ENCODE measurements at regions not wholly inside any gene's neighbourhood (a gene's known extent, or its start where the extent isn't known, plus 50 kb on each side); places are given as distances from the start of the nearest gene placed in this dataset.

DNA sequence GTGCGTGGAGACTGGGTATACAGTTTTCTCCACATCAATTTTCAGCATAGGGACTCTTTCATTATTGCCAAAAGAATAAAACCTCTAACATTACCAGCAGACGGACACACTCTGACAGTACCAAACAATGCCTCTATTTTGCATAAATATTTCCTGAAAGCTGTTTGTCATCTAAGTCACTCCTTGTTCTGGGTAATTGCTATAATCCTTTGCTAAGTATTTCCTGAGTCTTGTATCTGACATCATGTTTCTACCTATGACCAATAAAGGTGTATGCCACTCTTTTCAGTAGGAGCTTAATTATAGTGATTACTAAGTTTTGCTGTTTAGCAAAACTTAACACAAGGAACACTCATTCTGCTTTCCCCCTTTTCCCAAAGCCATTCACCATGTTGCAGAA is 886.5 kb downstream of the SLITRK6 start:
- H3K4me3 ChIP-seq (ENCODE audit: low read length in 2 of 2): no peak overlapping the region
- DNase-seq (ENCODE audit: low read depth in 6 of 9, low spot score in 9 of 9): no peak
- no peaks in the 10 kb centered on the region for H3K36me3 ChIP-seq (ENCODE audit: control insufficient read depth in 2 of 2, insufficient read depth in 2 of 2, low read length in 1 of 2)
- no peaks in the 10 kb centered on the region for H3K9me3 ChIP-seq (ENCODE audit: control insufficient read depth in 2 of 2, insufficient read depth in 1 of 2, low read length in 1 of 2)
- H3K4me1 ChIP-seq (ENCODE audit: control insufficient read depth in 2 of 2, insufficient read depth in 2 of 2, low read length in 2 of 2): no peaks in the 10 kb centered on the region
- no peak overlapping the region for H3K27ac ChIP-seq (ENCODE audit: low read depth in 1 of 2, low read length in 1 of 2)
- no peaks in the 10 kb centered on the region for H3K27me3 ChIP-seq (ENCODE audit: control insufficient read depth in 2 of 2, insufficient read depth in 1 of 2, low read length in 1 of 2)
- WGBS: 98% methylated on average over 2 of the region's 2 CpGs

DNA sequence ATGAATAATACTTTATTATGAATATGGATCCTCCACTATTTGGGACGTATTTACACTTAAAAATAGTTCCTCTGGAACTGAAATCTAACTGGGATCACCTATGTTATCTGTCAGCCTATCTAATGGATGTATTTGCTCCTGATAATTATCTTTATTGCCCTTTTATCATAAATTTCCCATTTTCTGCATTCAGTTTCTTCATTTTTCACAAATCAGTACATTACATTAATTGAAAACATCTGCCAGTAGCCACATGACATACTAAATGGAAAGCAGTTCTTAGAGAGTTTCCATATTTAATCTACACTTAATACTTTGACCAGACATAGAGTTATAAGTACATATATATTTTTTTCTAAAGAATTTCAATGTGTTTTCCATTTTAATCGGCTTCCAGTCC is 888.8 kb downstream of the SLITRK6 start:
- 94% methylated on average over 2 of the region's 2 CpGs for WGBS
- Histone ChIP-seq H3K36me3 (ENCODE audit: control insufficient read depth in 2 of 2, insufficient read depth in 2 of 2, low read length in 1 of 2) (no peaks in the 10 kb centered on the region), H3K4me1 (ENCODE audit: control insufficient read depth in 2 of 2, insufficient read depth in 2 of 2, low read length in 2 of 2) (no peaks in the 10 kb centered on the region), H3K4me3 (ENCODE audit: low read length in 2 of 2) (no peak overlapping the region), H3K27me3 (ENCODE audit: control insufficient read depth in 2 of 2, insufficient read depth in 1 of 2, low read length in 1 of 2) (no peaks in the 10 kb centered on the region), H3K27ac (ENCODE audit: low read depth in 1 of 2, low read length in 1 of 2) (no peak overlapping the region), H3K9me3 (ENCODE audit: control insufficient read depth in 2 of 2, insufficient read depth in 1 of 2, low read length in 1 of 2) (no peaks in the 10 kb centered on the region)
- DNase-seq (ENCODE audit: low read depth in 6 of 9, low spot score in 9 of 9): no peak

DNA sequence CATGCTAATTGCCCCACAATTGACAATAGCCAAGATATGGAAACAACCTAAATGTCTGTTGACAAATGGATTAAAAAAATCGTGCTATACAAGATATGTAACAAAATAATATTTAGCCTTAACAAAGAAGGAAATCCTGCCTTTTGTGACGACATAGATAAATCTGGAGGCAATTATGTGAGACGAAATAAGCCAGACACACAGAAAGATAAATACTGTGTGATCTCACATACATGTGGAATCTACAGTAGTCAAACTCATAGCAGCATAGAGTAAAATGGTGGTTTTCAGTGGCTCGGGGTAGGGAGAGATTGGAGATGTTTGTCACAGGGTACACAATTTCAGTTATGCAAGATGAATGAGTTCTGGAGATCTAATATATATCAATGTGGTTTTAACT is 895.8 kb downstream of the SLITRK6 start:
- no peak overlapping the region for H3K4me3 ChIP-seq (ENCODE audit: low read length in 2 of 2)
- H3K36me3 ChIP-seq (ENCODE audit: control insufficient read depth in 2 of 2, insufficient read depth in 2 of 2, low read length in 1 of 2): no peaks in the 10 kb centered on the region
- H3K27ac ChIP-seq (ENCODE audit: low read depth in 1 of 2, low read length in 1 of 2): no peak overlapping the region
- DNase-seq (ENCODE audit: low read depth in 6 of 9, low spot score in 9 of 9): no peak
- H3K9me3 ChIP-seq (ENCODE audit: control insufficient read depth in 2 of 2, insufficient read depth in 1 of 2, low read length in 1 of 2): no peaks in the 10 kb centered on the region
- H3K4me1 ChIP-seq (ENCODE audit: control insufficient read depth in 2 of 2, insufficient read depth in 2 of 2, low read length in 2 of 2): no peaks in the 10 kb centered on the region
- 70% methylated on average over 4 of the region's 4 CpGs for WGBS
- no peaks in the 10 kb centered on the region for H3K27me3 ChIP-seq (ENCODE audit: control insufficient read depth in 2 of 2, insufficient read depth in 1 of 2, low read length in 1 of 2)

DNA sequence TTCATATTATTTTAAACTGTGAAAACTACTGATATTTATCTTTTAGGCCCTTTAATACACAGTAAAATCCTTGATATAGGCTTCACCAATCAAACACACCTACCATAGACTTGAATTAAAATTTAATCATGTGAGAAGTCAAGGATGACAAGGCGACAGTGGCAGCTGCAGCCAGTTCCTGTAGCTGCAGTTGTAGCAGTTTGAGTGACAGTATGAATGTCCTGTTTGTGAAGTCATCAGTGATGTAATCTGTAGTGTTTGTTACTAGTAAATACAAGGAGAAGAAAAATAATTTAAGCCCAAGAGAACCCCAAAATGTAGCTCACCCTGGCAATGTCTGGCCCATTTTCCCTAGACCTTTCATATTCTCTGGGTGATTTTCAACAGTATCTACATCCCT is 897.0 kb downstream of the SLITRK6 start:
- Histone ChIP-seq H3K27me3 (ENCODE audit: control insufficient read depth in 2 of 2, insufficient read depth in 1 of 2, low read length in 1 of 2) (no peaks in the 10 kb centered on the region), H3K36me3 (ENCODE audit: control insufficient read depth in 2 of 2, insufficient read depth in 2 of 2, low read length in 1 of 2) (no peaks in the 10 kb centered on the region), H3K9me3 (ENCODE audit: control insufficient read depth in 2 of 2, insufficient read depth in 1 of 2, low read length in 1 of 2) (no peaks in the 10 kb centered on the region), H3K4me3 (ENCODE audit: low read length in 2 of 2) (no peak overlapping the region), H3K27ac (ENCODE audit: low read depth in 1 of 2, low read length in 1 of 2) (no peak overlapping the region), H3K4me1 (ENCODE audit: control insufficient read depth in 2 of 2, insufficient read depth in 2 of 2, low read length in 2 of 2) (no peaks in the 10 kb centered on the region)
- DNase-seq (ENCODE audit: low read depth in 6 of 9, low spot score in 9 of 9): no peak
- 84% methylated on average over 1 of the region's 1 CpG for WGBS

DNA sequence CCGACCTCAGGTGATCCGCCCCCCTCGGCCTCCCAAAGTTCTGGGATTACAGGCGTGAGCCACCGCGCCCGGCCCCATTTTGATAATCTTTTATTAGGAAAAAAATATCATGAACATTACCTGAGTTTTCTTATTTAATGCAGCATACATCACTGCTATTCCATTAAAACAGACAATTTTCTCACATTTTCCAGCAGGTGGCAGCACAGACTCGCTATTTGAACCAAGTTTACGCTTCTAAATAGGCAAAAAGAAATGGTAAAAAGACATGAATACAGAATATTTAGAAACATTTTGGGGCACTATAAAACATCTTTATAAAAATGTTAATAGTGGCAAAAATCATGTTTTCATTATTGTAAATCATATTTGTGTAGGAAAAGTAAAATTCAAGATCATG is 903.1 kb downstream of the SLITRK6 start:
- H3K27ac ChIP-seq (ENCODE audit: low read depth in 1 of 2, low read length in 1 of 2): no peak overlapping the region
- DNase-seq (ENCODE audit: low read depth in 6 of 9, low spot score in 9 of 9): peak; percentile 2 to 68 (median 36)
- no peaks in the 10 kb centered on the region for H3K27me3 ChIP-seq (ENCODE audit: control insufficient read depth in 2 of 2, insufficient read depth in 1 of 2, low read length in 1 of 2)
- H3K9me3 ChIP-seq (ENCODE audit: control insufficient read depth in 2 of 2, insufficient read depth in 1 of 2, low read length in 1 of 2): no peaks in the 10 kb centered on the region
- no peak overlapping the region for H3K4me3 ChIP-seq (ENCODE audit: low read length in 2 of 2)
- no peaks in the 10 kb centered on the region for H3K4me1 ChIP-seq (ENCODE audit: control insufficient read depth in 2 of 2, insufficient read depth in 2 of 2, low read length in 2 of 2)
- WGBS: 34% methylated on average over 9 of the region's 9 CpGs
- no peaks in the 10 kb centered on the region for H3K36me3 ChIP-seq (ENCODE audit: control insufficient read depth in 2 of 2, insufficient read depth in 2 of 2, low read length in 1 of 2)

DNA sequence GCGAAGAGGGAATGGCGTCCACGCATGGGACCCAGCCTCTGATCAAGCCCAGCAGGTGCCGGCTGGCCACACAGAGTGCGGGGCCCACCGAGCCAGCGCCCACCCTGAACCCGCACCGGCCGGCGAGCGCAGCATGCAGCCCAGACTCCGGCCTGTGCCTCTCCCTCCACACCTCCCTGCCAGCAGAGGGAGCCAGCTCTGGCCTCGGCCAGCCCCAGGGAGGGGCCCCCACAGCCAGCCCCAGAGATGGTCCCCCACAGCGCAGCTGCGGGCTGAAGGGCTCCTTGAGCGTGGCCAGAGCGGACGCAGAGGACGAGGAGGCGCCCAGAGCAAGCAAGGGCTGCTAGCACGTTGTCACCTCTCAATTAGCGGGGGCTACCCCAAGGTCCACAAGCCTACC is 904.5 kb downstream of the SLITRK6 start:
- no peak for DNase-seq (ENCODE audit: low read depth in 6 of 9, low spot score in 9 of 9)
- H3K27me3 ChIP-seq (ENCODE audit: control insufficient read depth in 2 of 2, insufficient read depth in 1 of 2, low read length in 1 of 2): no peaks in the 10 kb centered on the region
- H3K27ac ChIP-seq (ENCODE audit: low read depth in 1 of 2, low read length in 1 of 2): no peak overlapping the region
- no peaks in the 10 kb centered on the region for H3K9me3 ChIP-seq (ENCODE audit: control insufficient read depth in 2 of 2, insufficient read depth in 1 of 2, low read length in 1 of 2)
- no peaks in the 10 kb centered on the region for H3K36me3 ChIP-seq (ENCODE audit: control insufficient read depth in 2 of 2, insufficient read depth in 2 of 2, low read length in 1 of 2)
- no peaks in the 10 kb centered on the region for H3K4me1 ChIP-seq (ENCODE audit: control insufficient read depth in 2 of 2, insufficient read depth in 2 of 2, low read length in 2 of 2)
- whole genome bisulfite sequencing: 98% methylated on average over 23 of the region's 23 CpGs
- H3K4me3 ChIP-seq (ENCODE audit: low read length in 2 of 2): no peak overlapping the region

DNA sequence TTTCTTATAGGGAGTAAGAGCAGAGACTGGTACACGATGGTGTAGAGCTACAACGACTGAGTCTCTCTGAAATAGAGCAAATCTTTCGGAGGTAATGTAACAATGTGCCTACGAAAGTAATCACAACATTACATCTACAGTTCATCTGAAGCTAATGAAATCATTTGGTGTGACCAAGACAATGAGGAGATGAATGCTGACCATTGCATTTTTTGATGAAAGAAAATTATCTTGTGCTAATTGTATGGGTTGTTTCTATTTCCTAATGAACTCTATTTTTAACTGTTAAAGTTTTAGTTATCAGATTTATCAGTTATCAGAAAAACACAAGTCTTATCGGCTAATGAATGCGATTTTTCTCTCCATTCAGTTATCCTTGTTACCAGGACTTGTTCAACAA is 913.4 kb downstream of the SLITRK6 start:
- Histone ChIP-seq H3K27ac (ENCODE audit: low read depth in 1 of 2, low read length in 1 of 2) (no peak overlapping the region), H3K4me1 (ENCODE audit: control insufficient read depth in 2 of 2, insufficient read depth in 2 of 2, low read length in 2 of 2) (no peaks in the 10 kb centered on the region), H3K27me3 (ENCODE audit: control insufficient read depth in 2 of 2, insufficient read depth in 1 of 2, low read length in 1 of 2) (no peaks in the 10 kb centered on the region), H3K4me3 (ENCODE audit: low read length in 2 of 2) (no peak overlapping the region), H3K9me3 (ENCODE audit: control insufficient read depth in 2 of 2, insufficient read depth in 1 of 2, low read length in 1 of 2) (no peaks in the 10 kb centered on the region), H3K36me3 (ENCODE audit: control insufficient read depth in 2 of 2, insufficient read depth in 2 of 2, low read length in 1 of 2) (no peaks in the 10 kb centered on the region)
- 97% methylated on average over 6 of the region's 6 CpGs for WGBS
- no peak for DNase-seq (ENCODE audit: low read depth in 6 of 9, low spot score in 9 of 9)

DNA sequence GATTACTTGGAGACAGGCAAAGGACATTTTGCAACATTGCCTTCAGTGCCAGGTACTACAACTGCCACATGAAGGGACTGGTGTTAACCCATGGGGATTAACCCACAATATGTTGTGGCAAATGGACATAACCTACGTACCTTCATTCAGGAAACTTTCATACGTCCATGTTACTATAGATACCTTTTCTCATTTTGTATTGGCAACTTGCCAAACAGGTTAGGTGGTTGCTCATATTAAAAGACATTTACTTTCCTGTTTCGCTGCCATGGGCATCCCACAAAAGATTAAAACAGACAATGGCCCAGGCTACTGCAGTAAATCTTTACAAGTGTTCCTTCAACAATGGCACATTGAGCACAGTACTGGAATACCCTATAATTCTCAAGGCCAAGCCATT is 925.3 kb downstream of the SLITRK6 start:
- Histone ChIP-seq H3K27me3 (ENCODE audit: control insufficient read depth in 2 of 2, insufficient read depth in 1 of 2, low read length in 1 of 2) (no peaks in the 10 kb centered on the region), H3K4me3 (ENCODE audit: low read length in 2 of 2) (no peak overlapping the region), H3K9me3 (ENCODE audit: control insufficient read depth in 2 of 2, insufficient read depth in 1 of 2, low read length in 1 of 2) (no peaks in the 10 kb centered on the region), H3K4me1 (ENCODE audit: control insufficient read depth in 2 of 2, insufficient read depth in 2 of 2, low read length in 2 of 2) (no peaks in the 10 kb centered on the region), H3K27ac (ENCODE audit: low read depth in 1 of 2, low read length in 1 of 2) (no peak overlapping the region), H3K36me3 (ENCODE audit: control insufficient read depth in 2 of 2, insufficient read depth in 2 of 2, low read length in 1 of 2) (no peaks in the 10 kb centered on the region)
- 84% methylated on average over 3 of the region's 3 CpGs for WGBS
- no peak for DNase-seq (ENCODE audit: low read depth in 6 of 9, low spot score in 9 of 9)

DNA sequence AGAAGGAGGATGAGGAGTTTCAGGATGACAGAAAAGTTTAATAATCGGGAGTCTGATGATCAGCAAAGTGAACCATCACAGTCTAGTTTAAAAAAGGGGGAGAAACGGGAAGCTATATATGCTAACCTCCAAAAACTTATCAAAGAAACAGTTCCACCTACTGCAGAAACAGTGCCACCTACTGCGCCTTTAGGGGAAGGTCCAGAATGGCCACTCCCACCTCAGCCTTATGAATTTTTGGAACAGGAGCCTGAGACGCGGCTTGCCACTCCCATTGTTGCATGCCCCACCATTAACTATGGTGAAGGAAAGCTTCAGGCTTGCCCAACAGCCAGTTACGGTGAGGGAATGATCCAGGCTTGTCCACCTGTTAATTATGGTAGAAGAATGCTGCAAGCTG is 929.0 kb downstream of the SLITRK6 start:
- Histone ChIP-seq H3K9me3 (ENCODE audit: control insufficient read depth in 2 of 2, insufficient read depth in 1 of 2, low read length in 1 of 2) (no peaks in the 10 kb centered on the region), H3K27ac (ENCODE audit: low read depth in 1 of 2, low read length in 1 of 2) (no peak overlapping the region), H3K36me3 (ENCODE audit: control insufficient read depth in 2 of 2, insufficient read depth in 2 of 2, low read length in 1 of 2) (no peaks in the 10 kb centered on the region), H3K4me1 (ENCODE audit: control insufficient read depth in 2 of 2, insufficient read depth in 2 of 2, low read length in 2 of 2) (no peaks in the 10 kb centered on the region), H3K27me3 (ENCODE audit: control insufficient read depth in 2 of 2, insufficient read depth in 1 of 2, low read length in 1 of 2) (no peaks in the 10 kb centered on the region), H3K4me3 (ENCODE audit: low read length in 2 of 2) (no peak overlapping the region)
- WGBS: 93% methylated on average over 6 of the region's 6 CpGs
- DNase-seq (ENCODE audit: low read depth in 6 of 9, low spot score in 9 of 9): no peak

DNA sequence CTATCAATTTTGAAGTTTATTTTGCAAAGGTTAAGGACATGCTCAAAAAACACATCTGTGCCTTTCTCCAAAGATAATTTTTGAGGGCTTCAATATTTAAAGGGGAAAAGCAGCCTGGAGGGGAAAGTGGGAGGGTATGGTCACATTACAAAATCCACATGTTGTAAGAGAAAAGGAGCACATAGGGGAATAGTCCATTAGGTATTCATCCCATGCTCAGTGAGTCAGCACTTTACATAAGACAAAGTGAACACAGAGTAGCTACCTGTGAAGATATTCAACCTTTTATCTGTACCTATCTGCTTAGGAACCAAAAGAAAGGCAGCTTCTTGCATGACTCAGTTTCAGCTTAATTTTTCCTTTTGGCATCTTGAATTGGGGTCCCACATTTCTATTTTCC is 932.0 kb downstream of the SLITRK6 start:
- DNase-seq (ENCODE audit: low read depth in 6 of 9, low spot score in 9 of 9): no peak
- Histone ChIP-seq H3K9me3 (ENCODE audit: control insufficient read depth in 2 of 2, insufficient read depth in 1 of 2, low read length in 1 of 2) (no peaks in the 10 kb centered on the region), H3K4me3 (ENCODE audit: low read length in 2 of 2) (no peak overlapping the region), H3K27ac (ENCODE audit: low read depth in 1 of 2, low read length in 1 of 2) (no peak overlapping the region), H3K4me1 (ENCODE audit: control insufficient read depth in 2 of 2, insufficient read depth in 2 of 2, low read length in 2 of 2) (no peaks in the 10 kb centered on the region), H3K27me3 (ENCODE audit: control insufficient read depth in 2 of 2, insufficient read depth in 1 of 2, low read length in 1 of 2) (no peaks in the 10 kb centered on the region), H3K36me3 (ENCODE audit: control insufficient read depth in 2 of 2, insufficient read depth in 2 of 2, low read length in 1 of 2) (no peaks in the 10 kb centered on the region)
